ENCODE measurements at regions not wholly inside any gene's neighbourhood (a gene's known extent, or its start where the extent isn't known, plus 50 kb on each side); places are given as distances from the start of the nearest gene placed in this dataset.

DNA sequence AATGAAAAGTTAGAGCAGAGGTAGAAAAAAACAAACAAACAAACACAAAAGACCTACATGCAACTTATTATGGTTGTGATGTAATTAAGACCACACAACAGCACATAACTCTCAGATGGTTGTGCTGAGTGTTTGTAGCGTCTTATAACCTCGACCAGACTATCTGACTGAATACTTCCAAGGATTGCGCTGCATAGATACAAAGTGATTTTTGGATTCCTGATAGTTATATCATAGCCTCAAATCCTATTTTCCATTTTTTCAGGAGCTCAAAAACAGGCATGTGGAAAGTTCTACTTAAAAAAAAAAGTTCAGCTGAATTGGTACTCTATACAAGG is 236.1 kb downstream of the SPRY1 start:
- TF ChIP-seq EZH2 (IDR thresholded peaks at IDR 0.05; ENCODE audit: insufficient read depth, poor library complexity, severe bottlenecking), result no peak
- TF ChIP-seq EZH2phosphoT487 (IDR thresholded peaks at IDR 0.05; ENCODE audit: insufficient read depth, low read depth), result no peak
